GM21723 (cell line): ENCODE measurements at regions not wholly inside any gene's neighbourhood (a gene's known extent, or its start where the extent isn't known, plus 50 kb on each side); places are given as distances from the start of the nearest gene placed in this dataset.

Experiments
- ATAC-seq: cut with Tn5 transposase; IDR thresholded peaks from one replicate; pipeline ENCODE4 v1.9.1; 2021; ENCODE audit warnings: mild to moderate bottlenecking, moderate library complexity; ENCODE audit not compliant: unreplicated experiment

GRCh38 chr15:85847031-85847430 is 52.3 kb upstream of the KLHL25 start:
- ATAC-seq: no peak

- no peak for ATAC-seq
Measured at GRCh38 chr15:85849946-85850345, 55.2 kb upstream of the KLHL25 start.

- ATAC-seq: no peak
Measured at GRCh38 chr15:85852969-85853368, 58.2 kb upstream of the KLHL25 start.

GRCh38 chr15:85854345-85855097 is 59.8 kb upstream of the KLHL25 start:
- ATAC-seq: peak; percentile 62

GRCh38 chr15:85858586-85859375 is 64.1 kb upstream of the KLHL25 start:
- ATAC-seq: peak; percentile 89

GRCh38 chr15:85859671-85860070 is 64.9 kb upstream of the KLHL25 start:
- no peak for ATAC-seq

GRCh38 chr15:85860394-85861161 is 65.9 kb upstream of the KLHL25 start:
- no peak for ATAC-seq

GRCh38 chr15:85865070-85865684 is 70.5 kb upstream of the KLHL25 start:
- ATAC-seq: no peak

GRCh38 chr15:85867250-85867649 is 72.5 kb upstream of the KLHL25 start:
- no peak for ATAC-seq

- ATAC-seq: no peak
Measured at GRCh38 chr15:85869124-85869523, 74.4 kb upstream of the KLHL25 start.

GRCh38 chr15:85870216-85871014 is 75.7 kb upstream of the KLHL25 start:
- ATAC-seq: no peak

- no peak for ATAC-seq
Measured at GRCh38 chr15:85871545-85871944, 76.8 kb upstream of the KLHL25 start.

- no peak for ATAC-seq
Measured at GRCh38 chr15:85872125-85872524, 77.4 kb upstream of the KLHL25 start.

GRCh38 chr15:85874236-85874635 is 79.5 kb upstream of the KLHL25 start:
- ATAC-seq: no peak

- ATAC-seq: no peak
Measured at GRCh38 chr15:85875756-85876155, 81.0 kb upstream of the KLHL25 start.

GRCh38 chr15:85878828-85879225 is 84.1 kb upstream of the KLHL25 start:
- no peak for ATAC-seq

GRCh38 chr15:85879334-85880163 is 84.8 kb upstream of the KLHL25 start:
- no peak for ATAC-seq

- no peak for ATAC-seq
Measured at GRCh38 chr15:85880501-85881190, 85.9 kb upstream of the KLHL25 start.

GRCh38 chr15:85886309-85886811 is 91.6 kb upstream of the KLHL25 start:
- no peak for ATAC-seq
